M059J (cell line): ENCODE measurements at regions not wholly inside any gene's neighbourhood (a gene's known extent, or its start where the extent isn't known, plus 50 kb on each side); places are given as distances from the start of the nearest gene placed in this dataset.
"Not testable (repeated sequence)": the region's sequence is repeated elsewhere in the genome, so short reads cannot be mapped to it uniquely, and the experiment has no call there.

Experiments used
- DNase-seq: peaks from one replicate; pipeline ENCODE4 v3.0.0-alpha.2; 2012; ENCODE audit warnings: low read depth

- no peak for DNase-seq
Measured at GRCh38 chr10:80750268-80750667, 212.6 kb downstream of the SH2D4B start.

- no peak for DNase-seq
Measured at GRCh38 chr10:80751940-80752339, 214.2 kb downstream of the SH2D4B start.

GRCh38 chr10:80753612-80754011 is 215.9 kb downstream of the SH2D4B start:
- DNase-seq, result no peak

- DNase-seq, result no peak
Measured at GRCh38 chr10:80755893-80756292, 218.2 kb downstream of the SH2D4B start.

- DNase-seq, result no peak
Measured at GRCh38 chr10:80759693-80760092, 222.0 kb downstream of the SH2D4B start.

GRCh38 chr10:80760914-80761371 is 223.2 kb downstream of the SH2D4B start:
- DNase-seq, result no peak

GRCh38 chr10:80767963-80768362 is 230.3 kb downstream of the SH2D4B start:
- DNase-seq, result no peak

GRCh38 chr10:80769700-80770160 is 232.0 kb downstream of the SH2D4B start:
- no peak for DNase-seq

GRCh38 chr10:80770239-80770638 is 232.5 kb downstream of the SH2D4B start:
- DNase-seq, result no peak

- no peak for DNase-seq
Measured at GRCh38 chr10:80771285-80771684, 233.6 kb downstream of the SH2D4B start.

GRCh38 chr10:80771902-80772555 is 234.3 kb downstream of the SH2D4B start:
- no peak for DNase-seq

- DNase-seq, result no peak
Measured at GRCh38 chr10:80772596-80772995, 234.9 kb downstream of the SH2D4B start.

GRCh38 chr10:80784695-80785094 is 247.0 kb downstream of the SH2D4B start:
- DNase-seq, result no peak

GRCh38 chr10:80786322-80786721 is 248.6 kb downstream of the SH2D4B start:
- no peak for DNase-seq

- no peak for DNase-seq
Measured at GRCh38 chr10:80787952-80788351, 250.2 kb downstream of the SH2D4B start.

GRCh38 chr10:80794994-80795393 is 257.3 kb downstream of the SH2D4B start:
- DNase-seq, result no peak

- no peak for DNase-seq
Measured at GRCh38 chr10:80805343-80806020, 267.8 kb downstream of the SH2D4B start.

- no peak for DNase-seq
Measured at GRCh38 chr10:80814147-80814652, 276.5 kb downstream of the SH2D4B start.

- DNase-seq, result no peak
Measured at GRCh38 chr10:80829151-80829550, 291.4 kb downstream of the SH2D4B start.

GRCh38 chr10:80829562-80829961 is 291.9 kb downstream of the SH2D4B start:
- no peak for DNase-seq

GRCh38 chr10:80832693-80833092 is 295.0 kb downstream of the SH2D4B start:
- not testable (repeated sequence) for DNase-seq

- no peak for DNase-seq
Measured at GRCh38 chr10:80855348-80855971, 317.8 kb downstream of the SH2D4B start.

- no peak for DNase-seq
Measured at GRCh38 chr10:80856186-80856585, 318.5 kb downstream of the SH2D4B start.
